WTC11 (cell line): ENCODE measurements at regions not wholly inside any gene's neighbourhood (a gene's known extent, or its start where the extent isn't known, plus 50 kb on each side); places are given as distances from the start of the nearest gene placed in this dataset.

Experiments
- ATAC-seq: fragments of 200-7000 bp; cut with Tn5 transposase; 2 replicates; pipeline ENCODE4 v1.10.0; 2021; ENCODE audit warnings: mild to moderate bottlenecking, moderate library complexity
- CTCF ChIA-PET: fragments of 300-600 bp; sonication (Branson Sonifier 250); formaldehyde crosslinking; loops from one replicate; lab custom pipeline; 2021; ENCODE audit warnings: antibody characterized with exemption; lab: Charles Lee
- POLR2A ChIA-PET: fragments of 350-600 bp; sonication (Branson Sonifier 250); formaldehyde crosslinking; loops from one replicate; lab custom pipeline; 2021; ENCODE audit warnings: antibody characterized with exemption; lab: Charles Lee
- DNase-seq: peaks from one replicate; pipeline ENCODE4 v3.0.0; 2021; ENCODE audit warnings: low spot score
- H3K27ac Mint-ChIP-seq: 2 replicates; pipeline ENCODE4 v1.8.0; 2021; ENCODE audit warnings: mixed read lengths
- H3K27me3 Mint-ChIP-seq: 2 replicates; pipeline ENCODE4 v1.8.0; 2021; ENCODE audit warnings: low read depth, mild to moderate bottlenecking, moderate library complexity, mixed read lengths
- H3K36me3 Mint-ChIP-seq: 2 replicates; pipeline ENCODE4 v1.8.0; 2021; ENCODE audit warnings: mixed read lengths
- H3K4me1 Mint-ChIP-seq: 2 replicates; pipeline ENCODE4 v1.8.0; 2022; ENCODE audit warnings: mixed read lengths
- H3K4me3 Mint-ChIP-seq: 2 replicates; pipeline ENCODE4 v1.8.0; 2021; ENCODE audit warnings: mild to moderate bottlenecking, moderate library complexity, mixed read lengths
- H3K9me3 Mint-ChIP-seq: 2 replicates; pipeline ENCODE4 v1.8.0; 2021; ENCODE audit warnings: mixed read lengths
- ATF1 ChIP-seq: sonication (generic); formaldehyde crosslinking; IDR thresholded peaks from 2 replicates; pipeline ENCODE4 v1.8.1; 2023; ENCODE audit warnings: mild to moderate bottlenecking, moderate library complexity, missing genetic modification reagents
- FOXJ3 ChIP-seq: sonication (generic); formaldehyde crosslinking; IDR thresholded peaks from 2 replicates; pipeline ENCODE4 v1.9.0; 2021; ENCODE audit warnings: missing genetic modification reagents, mild to moderate bottlenecking, borderline replicate concordance
- FOXP1 ChIP-seq: sonication (generic); formaldehyde crosslinking; IDR thresholded peaks from 2 replicates; pipeline ENCODE4 v1.8.0; 2022; ENCODE audit warnings: missing genetic modification reagents, mild to moderate bottlenecking, moderate library complexity, borderline replicate concordance
- GRHL2 ChIP-seq: fragments of 250-450 bp; sonication (Bioruptor Pico); IDR thresholded peaks from 2 replicates; pipeline ENCODE4 v1.8.0; 2022; ENCODE audit warnings: mild to moderate bottlenecking, moderate library complexity; ENCODE audit not compliant: insufficient replicate concordance, severe bottlenecking
- IRF2 ChIP-seq: sonication (generic); formaldehyde crosslinking; IDR thresholded peaks from 2 replicates; pipeline ENCODE4 v1.8.0; 2022; ENCODE audit warnings: low read depth, missing genetic modification reagents, borderline replicate concordance
- NFE2L1 ChIP-seq: sonication (generic); formaldehyde crosslinking; IDR thresholded peaks from 2 replicates; pipeline ENCODE4 v1.8.1; 2023; ENCODE audit warnings: missing genetic modification reagents
- NFYB ChIP-seq: sonication (generic); formaldehyde crosslinking; conservative IDR thresholded peaks from 2 replicates; pipeline ENCODE4 v1.8.0; 2022; ENCODE audit warnings: low read depth, missing genetic modification reagents
- OVOL2 ChIP-seq: fragments of 250-450 bp; sonication (Bioruptor Pico); IDR thresholded peaks from 2 replicates; pipeline ENCODE4 v1.9.0; 2021; ENCODE audit warnings: mild to moderate bottlenecking, borderline replicate concordance
- PRRX2 ChIP-seq: fragments of 250-450 bp; sonication (Bioruptor Pico); IDR thresholded peaks from 2 replicates; pipeline ENCODE4 v1.8.0; 2021; ENCODE audit warnings: mild to moderate bottlenecking
- SMAD3 ChIP-seq: sonication (generic); formaldehyde crosslinking; IDR thresholded peaks from 2 replicates; pipeline ENCODE4 v1.8.0; 2022; ENCODE audit warnings: missing genetic modification reagents, mild to moderate bottlenecking, borderline replicate concordance
- ZNF219 ChIP-seq: sonication (generic); formaldehyde crosslinking; IDR thresholded peaks from 2 replicates; pipeline ENCODE4 v1.8.0; 2023; ENCODE audit warnings: missing genetic modification reagents, mild to moderate bottlenecking, borderline replicate concordance
- ZNF263 ChIP-seq: sonication (generic); formaldehyde crosslinking; IDR thresholded peaks from 2 replicates; pipeline ENCODE4 v1.8.1; 2022; ENCODE audit warnings: low read depth, mild to moderate bottlenecking, moderate library complexity, missing genetic modification reagents
- ZNF671 ChIP-seq: fragments of 250-450 bp; sonication (Bioruptor Pico); IDR thresholded peaks from 2 replicates; pipeline ENCODE4 v1.8.0; 2021; ENCODE audit warnings: mild to moderate bottlenecking
- TF ChIP-seq, protein P1 (sequence below): sonication (generic); formaldehyde crosslinking; IDR thresholded peaks from 2 replicates; pipeline ENCODE4 v1.8.0; 2023; ENCODE audit warnings: missing genetic modification reagents
- TF ChIP-seq, protein P2 (sequence below): sonication (generic); formaldehyde crosslinking; IDR thresholded peaks from 2 replicates; pipeline ENCODE4 v1.8.0; 2022; ENCODE audit warnings: mild to moderate bottlenecking, missing genetic modification reagents
- TF ChIP-seq, protein P3 (sequence below): sonication (generic); formaldehyde crosslinking; IDR thresholded peaks from 2 replicates; pipeline ENCODE4 v1.8.1; 2022; ENCODE audit warnings: missing genetic modification reagents, borderline replicate concordance
- TF ChIP-seq, protein P4 (sequence below): sonication (generic); formaldehyde crosslinking; IDR thresholded peaks from 2 replicates; pipeline ENCODE4 v1.8.1; 2023; ENCODE audit warnings: mild to moderate bottlenecking, missing genetic modification reagents
- TF ChIP-seq, protein P5 (sequence below): fragments of 250-450 bp; sonication (Bioruptor Pico); IDR thresholded peaks from 2 replicates; pipeline ENCODE4 v2.1.2; 2022; ENCODE audit warnings: mild to moderate bottlenecking, moderate library complexity
- TF ChIP-seq, protein P6 (sequence below): sonication (generic); formaldehyde crosslinking; IDR thresholded peaks from 2 replicates; pipeline ENCODE4 v1.8.1; 2023; ENCODE audit warnings: mild to moderate bottlenecking, missing genetic modification reagents, moderate library complexity
- TF ChIP-seq, protein P7 (sequence below): sonication (generic); formaldehyde crosslinking; conservative IDR thresholded peaks from 2 replicates; pipeline ENCODE4 v1.8.1; 2022; ENCODE audit warnings: mild to moderate bottlenecking, missing genetic modification reagents
- TF ChIP-seq, protein P8 (sequence below): fragments of 250-450 bp; sonication (Bioruptor Pico); conservative IDR thresholded peaks from 2 replicates; pipeline ENCODE4 v1.9.0; 2021; ENCODE audit warnings: mild to moderate bottlenecking
- TF ChIP-seq, protein P9 (sequence below): fragments of 250-450 bp; sonication (Bioruptor Pico); IDR thresholded peaks from 2 replicates; pipeline ENCODE4 v1.9.0; 2021; ENCODE audit warnings: moderate library complexity, mild to moderate bottlenecking, inconsistent platforms, borderline replicate concordance

DNA sequence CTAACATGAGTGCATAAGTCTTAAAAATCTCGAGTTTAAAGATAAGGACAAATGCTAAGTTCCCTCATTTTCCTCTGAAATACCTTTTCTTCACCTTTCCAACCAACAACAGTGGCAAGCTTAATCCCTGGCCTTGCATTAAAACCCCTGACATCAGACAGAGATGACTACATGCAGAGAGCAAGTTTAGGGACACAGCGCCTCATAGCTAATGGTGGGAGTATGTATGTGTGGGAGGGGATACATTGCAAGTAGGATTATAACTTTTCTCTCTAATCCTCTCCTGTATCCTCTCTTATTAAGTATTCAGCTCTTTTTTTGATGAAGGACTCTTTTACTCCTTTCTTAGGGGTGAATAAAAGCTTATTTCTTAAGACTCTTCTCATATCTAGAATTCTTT is 547.1 kb downstream of the CCER1 start (continued):
- TF ChIP-seq, protein P1, sequence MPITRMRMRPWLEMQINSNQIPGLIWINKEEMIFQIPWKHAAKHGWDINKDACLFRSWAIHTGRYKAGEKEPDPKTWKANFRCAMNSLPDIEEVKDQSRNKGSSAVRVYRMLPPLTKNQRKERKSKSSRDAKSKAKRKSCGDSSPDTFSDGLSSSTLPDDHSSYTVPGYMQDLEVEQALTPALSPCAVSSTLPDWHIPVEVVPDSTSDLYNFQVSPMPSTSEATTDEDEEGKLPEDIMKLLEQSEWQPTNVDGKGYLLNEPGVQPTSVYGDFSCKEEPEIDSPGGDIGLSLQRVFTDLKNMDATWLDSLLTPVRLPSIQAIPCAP (CRISPR knock-in tag) = no peak

DNA sequence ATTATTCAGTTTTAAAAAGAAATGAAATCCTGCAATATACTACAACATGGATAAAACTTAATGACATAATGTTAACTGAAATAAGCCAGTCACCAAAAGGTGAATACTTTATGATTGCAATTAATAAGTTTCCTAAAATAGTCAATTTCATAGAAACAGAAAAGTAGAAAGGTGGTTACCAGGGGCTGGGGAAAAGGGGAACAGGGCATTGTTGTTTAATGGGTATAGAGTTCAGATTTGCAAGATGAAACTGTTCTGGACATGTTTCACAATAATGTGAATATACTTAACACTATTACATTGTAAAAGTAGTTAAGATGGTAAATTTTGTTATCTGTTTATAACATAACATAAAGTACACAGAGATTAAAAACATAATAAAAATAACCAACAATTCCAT is 550.9 kb downstream of the CCER1 start:
- no peaks in the 10 kb centered on the region for H3K36me3 Mint-ChIP-seq
- CTCF ChIA-PET = no interaction called here

DNA sequence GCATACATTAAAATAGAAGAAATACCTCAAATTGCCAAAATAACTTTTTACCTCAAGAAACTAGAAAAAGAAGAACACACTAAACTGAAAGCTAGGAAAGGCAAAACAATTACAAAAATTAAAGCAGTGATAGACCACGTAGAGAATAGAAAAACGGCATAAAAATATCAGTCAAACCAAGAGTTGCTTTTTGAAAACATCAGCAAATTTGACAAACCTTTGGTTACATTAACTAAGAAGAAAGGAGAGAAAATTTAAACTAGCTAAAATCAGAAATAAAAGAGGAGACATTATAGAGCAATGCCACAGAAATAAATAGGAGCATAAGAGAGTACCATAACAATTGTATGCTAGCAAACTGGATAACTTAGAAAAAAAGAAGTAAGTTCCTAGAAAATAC is 553.8 kb downstream of the CCER1 start:
- H3K4me1 Mint-ChIP-seq = no peaks in the 10 kb centered on the region
- CTCF ChIA-PET = no interaction called here
- ATAC-seq (no peak), DNase-seq (no peak)
- H3K4me3 Mint-ChIP-seq = no peak overlapping the region
- H3K9me3 Mint-ChIP-seq = peaks cover 9% of the 10 kb centered on the region
- TF ChIP-seq FOXP1 (CRISPR knock-in tag) = no peak
- no peak for TF ChIP-seq ZNF219 (CRISPR knock-in tag)
- no peak for TF ChIP-seq OVOL2 (CRISPR knock-in tag)
- TF ChIP-seq PRRX2 (CRISPR knock-in tag) = no peak
- TF ChIP-seq, protein P2, sequence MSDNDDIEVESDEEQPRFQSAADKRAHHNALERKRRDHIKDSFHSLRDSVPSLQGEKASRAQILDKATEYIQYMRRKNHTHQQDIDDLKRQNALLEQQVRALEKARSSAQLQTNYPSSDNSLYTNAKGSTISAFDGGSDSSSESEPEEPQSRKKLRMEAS (CRISPR knock-in tag) = no peak
- TF ChIP-seq NFYB (CRISPR knock-in tag) = no peak
- TF ChIP-seq ZNF671 (CRISPR knock-in tag) = no peak
- no peak for TF ChIP-seq ATF1 (CRISPR knock-in tag)
- TF ChIP-seq, protein P3, sequence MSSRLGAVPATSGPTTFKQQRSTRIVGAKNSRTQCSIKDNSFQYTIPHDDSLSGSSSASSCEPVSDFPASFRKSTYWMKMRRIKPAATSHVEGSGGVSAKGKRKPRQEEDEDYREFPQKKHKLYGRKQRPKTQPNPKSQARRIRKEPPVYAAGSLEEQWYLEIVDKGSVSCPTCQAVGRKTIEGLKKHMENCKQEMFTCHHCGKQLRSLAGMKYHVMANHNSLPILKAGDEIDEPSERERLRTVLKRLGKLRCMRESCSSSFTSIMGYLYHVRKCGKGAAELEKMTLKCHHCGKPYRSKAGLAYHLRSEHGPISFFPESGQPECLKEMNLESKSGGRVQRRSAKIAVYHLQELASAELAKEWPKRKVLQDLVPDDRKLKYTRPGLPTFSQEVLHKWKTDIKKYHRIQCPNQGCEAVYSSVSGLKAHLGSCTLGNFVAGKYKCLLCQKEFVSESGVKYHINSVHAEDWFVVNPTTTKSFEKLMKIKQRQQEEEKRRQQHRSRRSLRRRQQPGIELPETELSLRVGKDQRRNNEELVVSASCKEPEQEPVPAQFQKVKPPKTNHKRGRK (CRISPR knock-in tag) = no peak
- TF ChIP-seq GRHL2 (CRISPR knock-in tag) = no peak
- no peak for TF ChIP-seq NFE2L1 (CRISPR knock-in tag)
- TF ChIP-seq, protein P4, sequence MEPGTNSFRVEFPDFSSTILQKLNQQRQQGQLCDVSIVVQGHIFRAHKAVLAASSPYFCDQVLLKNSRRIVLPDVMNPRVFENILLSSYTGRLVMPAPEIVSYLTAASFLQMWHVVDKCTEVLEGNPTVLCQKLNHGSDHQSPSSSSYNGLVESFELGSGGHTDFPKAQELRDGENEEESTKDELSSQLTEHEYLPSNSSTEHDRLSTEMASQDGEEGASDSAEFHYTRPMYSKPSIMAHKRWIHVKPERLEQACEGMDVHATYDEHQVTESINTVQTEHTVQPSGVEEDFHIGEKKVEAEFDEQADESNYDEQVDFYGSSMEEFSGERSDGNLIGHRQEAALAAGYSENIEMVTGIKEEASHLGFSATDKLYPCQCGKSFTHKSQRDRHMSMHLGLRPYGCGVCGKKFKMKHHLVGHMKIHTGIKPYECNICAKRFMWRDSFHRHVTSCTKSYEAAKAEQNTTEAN = no peak
- no peak for TF ChIP-seq FOXJ3 (CRISPR knock-in tag)
- TF ChIP-seq, protein P5, sequence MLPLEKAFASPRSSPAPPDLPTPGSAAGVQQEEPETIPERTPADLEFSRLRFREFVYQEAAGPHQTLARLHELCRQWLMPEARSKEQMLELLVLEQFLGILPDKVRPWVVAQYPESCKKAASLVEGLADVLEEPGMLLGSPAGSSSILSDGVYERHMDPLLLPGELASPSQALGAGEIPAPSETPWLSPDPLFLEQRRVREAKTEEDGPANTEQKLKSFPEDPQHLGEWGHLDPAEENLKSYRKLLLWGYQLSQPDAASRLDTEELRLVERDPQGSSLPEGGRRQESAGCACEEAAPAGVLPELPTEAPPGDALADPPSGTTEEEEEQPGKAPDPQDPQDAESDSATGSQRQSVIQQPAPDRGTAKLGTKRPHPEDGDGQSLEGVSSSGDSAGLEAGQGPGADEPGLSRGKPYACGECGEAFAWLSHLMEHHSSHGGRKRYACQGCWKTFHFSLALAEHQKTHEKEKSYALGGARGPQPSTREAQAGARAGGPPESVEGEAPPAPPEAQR (CRISPR knock-in tag) = no peak
- TF ChIP-seq, protein P6, sequence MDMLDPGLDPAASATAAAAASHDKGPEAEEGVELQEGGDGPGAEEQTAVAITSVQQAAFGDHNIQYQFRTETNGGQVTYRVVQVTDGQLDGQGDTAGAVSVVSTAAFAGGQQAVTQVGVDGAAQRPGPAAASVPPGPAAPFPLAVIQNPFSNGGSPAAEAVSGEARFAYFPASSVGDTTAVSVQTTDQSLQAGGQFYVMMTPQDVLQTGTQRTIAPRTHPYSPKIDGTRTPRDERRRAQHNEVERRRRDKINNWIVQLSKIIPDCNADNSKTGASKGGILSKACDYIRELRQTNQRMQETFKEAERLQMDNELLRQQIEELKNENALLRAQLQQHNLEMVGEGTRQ = no peak
- no peaks in the 10 kb centered on the region for H3K27me3 Mint-ChIP-seq
- POLR2A ChIA-PET = no interaction called here
- peaks cover 8% of the 10 kb centered on the region for H3K36me3 Mint-ChIP-seq
- no peak overlapping the region for H3K27ac Mint-ChIP-seq

More for the DNA sequence above, 550.9 kb downstream of the CCER1 start:
- no peak for ATAC-seq
- H3K4me3 Mint-ChIP-seq = no peak overlapping the region
- H3K9me3 Mint-ChIP-seq = no peaks in the 10 kb centered on the region
- POLR2A ChIA-PET = no interaction called here
- no peaks in the 10 kb centered on the region for H3K4me1 Mint-ChIP-seq
- no peak overlapping the region for H3K27ac Mint-ChIP-seq
- TF ChIP-seq FOXJ3 (CRISPR knock-in tag) (no peak), NFYB (CRISPR knock-in tag) (no peak), IRF2 (CRISPR knock-in tag) (no peak), ZNF263 (no peak), SMAD3 (CRISPR knock-in tag) (no peak), PRRX2 (CRISPR knock-in tag) (no peak)
- TF ChIP-seq, protein P7, sequence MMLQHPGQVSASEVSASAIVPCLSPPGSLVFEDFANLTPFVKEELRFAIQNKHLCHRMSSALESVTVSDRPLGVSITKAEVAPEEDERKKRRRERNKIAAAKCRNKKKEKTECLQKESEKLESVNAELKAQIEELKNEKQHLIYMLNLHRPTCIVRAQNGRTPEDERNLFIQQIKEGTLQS (CRISPR knock-in tag) = no peak
- TF ChIP-seq, protein P8, sequence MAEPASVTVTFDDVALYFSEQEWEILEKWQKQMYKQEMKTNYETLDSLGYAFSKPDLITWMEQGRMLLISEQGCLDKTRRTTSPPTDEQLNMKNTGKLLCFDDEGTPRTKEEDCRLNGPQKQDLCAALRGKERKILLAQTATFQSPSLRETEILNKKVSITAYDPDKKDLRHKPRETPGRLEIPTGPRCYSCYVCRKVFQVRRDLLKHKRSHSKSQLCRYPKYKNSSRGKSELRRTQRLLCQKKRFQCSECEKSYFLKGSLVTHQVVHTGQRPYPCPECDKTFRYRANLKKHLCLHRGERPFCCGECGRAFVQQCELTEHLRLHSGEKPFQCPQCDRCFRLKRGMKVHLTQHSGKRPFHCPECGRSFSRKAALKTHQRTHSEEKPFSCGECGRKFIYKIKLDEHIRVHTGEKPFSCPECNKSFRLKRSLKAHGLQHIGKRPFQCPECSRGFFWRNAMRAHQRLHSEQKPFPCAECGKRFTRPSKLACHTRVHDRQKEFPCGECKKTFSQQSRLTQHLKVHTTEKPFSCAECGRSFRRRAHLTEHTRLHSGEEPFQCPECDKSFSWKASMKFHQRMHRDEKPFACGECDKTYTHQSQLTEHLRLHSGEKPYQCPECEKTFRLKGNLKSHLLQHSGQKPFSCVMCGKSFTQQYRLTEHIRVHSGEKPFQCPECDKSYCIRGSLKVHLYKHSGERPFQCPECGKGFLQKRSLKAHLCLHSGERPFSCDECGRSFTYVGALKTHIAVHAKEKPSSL (CRISPR knock-in tag) = no peak
- TF ChIP-seq, protein P9, sequence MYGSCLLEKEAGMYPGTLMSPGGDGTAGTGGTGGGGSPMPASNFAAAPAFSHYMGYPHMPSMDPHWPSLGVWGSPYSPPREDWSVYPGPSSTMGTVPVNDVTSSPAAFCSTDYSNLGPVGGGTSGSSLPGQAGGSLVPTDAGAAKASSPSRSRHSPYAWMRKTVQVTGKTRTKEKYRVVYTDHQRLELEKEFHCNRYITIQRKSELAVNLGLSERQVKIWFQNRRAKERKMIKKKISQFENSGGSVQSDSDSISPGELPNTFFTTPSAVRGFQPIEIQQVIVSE (CRISPR knock-in tag) = no peak
- no peaks in the 10 kb centered on the region; the same call in 1 of the 2 replicates for H3K27me3 Mint-ChIP-seq
- DNase-seq = no peak
